HEK293 (cell line): ENCODE measurements at regions not wholly inside any gene's neighbourhood (a gene's known extent, or its start where the extent isn't known, plus 50 kb on each side); places are given as distances from the start of the nearest gene placed in this dataset.

Source experiments
- CTCF ChIA-PET: fragments of 350-600 bp; formaldehyde crosslinking; extraction: SDS; loops from one replicate; lab custom pipeline; 2021; ENCODE audit warnings: antibody characterized with exemption; lab: Yijun Ruan, JAX
- POLR2A ChIA-PET: fragments of 300-600 bp; formaldehyde crosslinking; extraction: SDS; loops from one replicate; lab custom pipeline; 2020; ENCODE audit warnings: antibody characterized with exemption, inconsistent platforms; lab: Yijun Ruan, JAX
- H3K27ac ChIP-seq: fragments of 200-500 bp; sonication (Bioruptor generic); 2 replicates; pipeline ENCODE4 v1.5.1; 2014; ENCODE audit warnings: low read depth, low read length, control low read depth, inconsistent platforms; ENCODE audit errors: extremely low read depth
- H3K36me3 ChIP-seq, 2 experiments: fragments of 200-500 bp in 1 of 2; sonication (Bioruptor generic) in 1 of 2; 1 replicate in 1 of 2; 2 replicates in 1 of 2; pipeline ENCODE4 v1.5.1; 2014 to 2017; ENCODE audit warnings: inconsistent platforms in 2 of 2, low read length in 2 of 2; ENCODE audit not compliant: control insufficient read depth in 2 of 2, insufficient read depth in 1 of 2
- H3K4me1 ChIP-seq: fragments of 200-500 bp; sonication (Bioruptor generic); 2 replicates; pipeline ENCODE4 v1.5.1; 2014; ENCODE audit warnings: mild to moderate bottlenecking, low read length, inconsistent platforms; ENCODE audit not compliant: control insufficient read depth, insufficient read depth
- H3K4me3 ChIP-seq: 2 replicates; pipeline ENCODE4 v1.5.1; 2011; ENCODE audit warnings: low read depth, mild to moderate bottlenecking, control low read depth, low read length, moderate library complexity
- H3K9me3 ChIP-seq: fragments of 200-500 bp; sonication (Bioruptor generic); 2 replicates; pipeline ENCODE4 v1.5.1; 2014; ENCODE audit warnings: low read depth, low read length, inconsistent platforms; ENCODE audit not compliant: control insufficient read depth, insufficient read depth
- BCL11B ChIP-seq: fragments of 450-650 bp; formaldehyde crosslinking; IDR thresholded peaks from 2 replicates; pipeline ENCODE4 v1.5.1; 2016; ENCODE audit warnings: low read depth, missing biosample characterization, missing genetic modification characterization
- IKZF3 ChIP-seq: fragments of 450-650 bp; IDR thresholded peaks from 2 replicates; pipeline ENCODE4 v1.5.0; 2018; ENCODE audit warnings: missing biosample characterization, mild to moderate bottlenecking, missing genetic modification characterization, moderate library complexity
- KLF8 ChIP-seq: fragments of 450-650 bp; formaldehyde crosslinking; IDR thresholded peaks from 2 replicates; pipeline ENCODE4 v1.5.1; 2016; ENCODE audit warnings: missing biosample characterization, missing genetic modification characterization
- ZNF157 ChIP-seq: fragments of 450-650 bp; formaldehyde crosslinking; IDR thresholded peaks from 2 replicates; pipeline ENCODE4 v1.5.1; 2016; ENCODE audit warnings: missing biosample characterization, missing genetic modification characterization
- ZNF214 ChIP-seq: fragments of 450-650 bp; formaldehyde crosslinking; IDR thresholded peaks from 2 replicates; pipeline ENCODE4 v1.5.1; 2017; ENCODE audit warnings: missing biosample characterization, mild to moderate bottlenecking, missing genetic modification characterization, borderline replicate concordance
- ZNF239 ChIP-seq: fragments of 450-650 bp; formaldehyde crosslinking; IDR thresholded peaks from 2 replicates; pipeline ENCODE4 v1.5.1; 2016; ENCODE audit warnings: missing biosample characterization, missing genetic modification characterization
- ZNF274 ChIP-seq, 2 experiments: fragments of 200-500 bp in 1 of 2; fragments of 450-650 bp in 1 of 2; sonication (Bioruptor generic) in 1 of 2; formaldehyde crosslinking in 1 of 2; IDR thresholded peaks; 2 replicates each; pipeline versions ENCODE4 v1.5.1 to v1.6.1; 2014 to 2016; ENCODE audit warnings: borderline replicate concordance in 1 of 2, inconsistent platforms in 1 of 2, low read length in 1 of 2, missing biosample characterization in 1 of 2, missing genetic modification characterization in 1 of 2
- ZNF341 ChIP-seq: fragments of 450-650 bp; formaldehyde crosslinking; IDR thresholded peaks from 2 replicates; pipeline ENCODE4; 2016; ENCODE audit warnings: low read depth, missing biosample characterization, missing genetic modification characterization
- ZNF558 ChIP-seq: fragments of 450-650 bp; formaldehyde crosslinking; IDR thresholded peaks from 2 replicates; pipeline ENCODE4 v1.5.1; 2016; ENCODE audit warnings: missing biosample characterization, missing genetic modification characterization
- ZNF600 ChIP-seq: fragments of 450-650 bp; formaldehyde crosslinking; IDR thresholded peaks from 2 replicates; pipeline ENCODE4 v1.5.1; 2016; ENCODE audit warnings: missing biosample characterization, missing genetic modification characterization
- ZNF626 ChIP-seq: fragments of 450-650 bp; sonication (Bioruptor Pico); formaldehyde crosslinking; IDR thresholded peaks from 2 replicates; pipeline ENCODE4 v1.5.1; 2018; ENCODE audit warnings: missing biosample characterization, missing genetic modification characterization, inconsistent platforms
- ZNF701 ChIP-seq: fragments of 450-650 bp; formaldehyde crosslinking; IDR thresholded peaks from 2 replicates; pipeline ENCODE4 v1.5.1; 2016; ENCODE audit warnings: missing biosample characterization, missing genetic modification characterization
- ZNF707 ChIP-seq: fragments of 450-650 bp; formaldehyde crosslinking; IDR thresholded peaks from 2 replicates; pipeline ENCODE4 v1.5.1; 2016; ENCODE audit warnings: missing biosample characterization, missing genetic modification characterization
- ZNF747 ChIP-seq: fragments of 450-650 bp; formaldehyde crosslinking; IDR thresholded peaks from 2 replicates; pipeline ENCODE4 v1.5.1; 2016; ENCODE audit warnings: missing biosample characterization, missing genetic modification characterization
- ZNF791 ChIP-seq: fragments of 450-650 bp; formaldehyde crosslinking; IDR thresholded peaks from 2 replicates; pipeline ENCODE4 v1.5.1; 2016; ENCODE audit warnings: missing biosample characterization, missing genetic modification characterization
- ZNF837 ChIP-seq: fragments of 450-650 bp; formaldehyde crosslinking; IDR thresholded peaks from 2 replicates; pipeline ENCODE4 v1.5.1; 2016; ENCODE audit warnings: missing biosample characterization, missing genetic modification characterization
- ZXDB ChIP-seq: fragments of 450-650 bp; formaldehyde crosslinking; IDR thresholded peaks from 2 replicates; pipeline ENCODE4 v1.5.1; 2016; ENCODE audit warnings: missing biosample characterization, missing genetic modification characterization
- TF ChIP-seq, protein P1 (sequence below): fragments of 450-650 bp; formaldehyde crosslinking; IDR thresholded peaks from 2 replicates; pipeline ENCODE4 v1.5.1; 2016; ENCODE audit warnings: missing biosample characterization, missing genetic modification characterization
- TF ChIP-seq, protein P2 (sequence below): fragments of 450-650 bp; formaldehyde crosslinking; IDR thresholded peaks from 2 replicates; pipeline ENCODE4 v1.5.1; 2016; ENCODE audit warnings: missing biosample characterization, missing genetic modification characterization
- TF ChIP-seq, protein P3 (sequence below): fragments of 450-650 bp; formaldehyde crosslinking; IDR thresholded peaks from 2 replicates; pipeline ENCODE4 v1.5.1; 2016; ENCODE audit warnings: missing biosample characterization, missing genetic modification characterization
- TF ChIP-seq, protein P4 (sequence below): fragments of 450-650 bp; formaldehyde crosslinking; IDR thresholded peaks from 2 replicates; pipeline ENCODE4 v1.5.1; 2016; ENCODE audit warnings: missing biosample characterization, missing genetic modification characterization

DNA sequence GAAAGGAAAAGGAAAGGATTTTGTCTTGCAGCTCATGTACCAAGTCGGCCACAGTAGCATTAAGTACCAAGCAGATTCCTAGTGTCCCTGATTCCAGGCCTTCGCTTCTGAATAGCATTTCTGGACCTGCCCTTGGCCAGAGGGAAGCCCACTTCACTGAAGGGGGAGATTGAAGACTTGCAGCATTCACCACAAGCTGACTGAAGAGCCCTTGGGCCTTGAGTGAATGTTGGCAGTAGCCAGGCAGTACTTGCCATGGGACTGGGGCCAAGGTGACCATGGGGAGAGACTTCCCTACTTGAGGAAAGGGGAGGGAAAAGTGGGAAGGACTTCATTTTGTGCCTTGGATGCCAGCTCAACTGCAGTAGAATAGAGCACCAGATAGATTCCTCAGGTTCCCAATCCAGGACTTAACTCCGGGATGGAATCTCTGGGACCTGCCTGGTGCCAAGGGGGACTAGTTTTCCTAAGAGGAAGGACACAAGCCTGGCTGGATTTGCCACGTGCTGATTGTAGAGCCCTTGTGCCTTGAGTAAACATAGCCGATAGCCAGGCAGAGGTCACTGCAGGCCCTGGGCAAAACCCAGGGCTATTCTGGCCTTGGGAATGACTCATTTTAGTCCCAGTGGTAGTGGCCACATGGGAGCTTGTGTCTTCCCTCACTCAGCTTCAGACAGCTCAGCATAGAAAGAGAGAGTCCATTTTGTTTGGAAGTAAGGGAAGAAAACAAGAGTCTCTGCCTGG, 141.7 kb upstream of the KCND2 start (continued):
- TF ChIP-seq, protein P1, sequence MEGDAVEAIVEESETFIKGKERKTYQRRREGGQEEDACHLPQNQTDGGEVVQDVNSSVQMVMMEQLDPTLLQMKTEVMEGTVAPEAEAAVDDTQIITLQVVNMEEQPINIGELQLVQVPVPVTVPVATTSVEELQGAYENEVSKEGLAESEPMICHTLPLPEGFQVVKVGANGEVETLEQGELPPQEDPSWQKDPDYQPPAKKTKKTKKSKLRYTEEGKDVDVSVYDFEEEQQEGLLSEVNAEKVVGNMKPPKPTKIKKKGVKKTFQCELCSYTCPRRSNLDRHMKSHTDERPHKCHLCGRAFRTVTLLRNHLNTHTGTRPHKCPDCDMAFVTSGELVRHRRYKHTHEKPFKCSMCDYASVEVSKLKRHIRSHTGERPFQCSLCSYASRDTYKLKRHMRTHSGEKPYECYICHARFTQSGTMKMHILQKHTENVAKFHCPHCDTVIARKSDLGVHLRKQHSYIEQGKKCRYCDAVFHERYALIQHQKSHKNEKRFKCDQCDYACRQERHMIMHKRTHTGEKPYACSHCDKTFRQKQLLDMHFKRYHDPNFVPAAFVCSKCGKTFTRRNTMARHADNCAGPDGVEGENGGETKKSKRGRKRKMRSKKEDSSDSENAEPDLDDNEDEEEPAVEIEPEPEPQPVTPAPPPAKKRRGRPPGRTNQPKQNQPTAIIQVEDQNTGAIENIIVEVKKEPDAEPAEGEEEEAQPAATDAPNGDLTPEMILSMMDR (tag by site-specific recombination) = no peak
- TF ChIP-seq ZNF558 (tag by site-specific recombination) (no peak), BCL11B (tag by site-specific recombination) (no peak), ZNF791 (tag by site-specific recombination) (no peak), ZXDB (tag by site-specific recombination) (no peak), ZNF274 (IDR thresholded peaks at IDR 0.05; ENCODE audit: low read length) (no peak), ZNF274 (tag by site-specific recombination; IDR thresholded peaks at IDR 0.05; ENCODE audit: borderline replicate concordance) (no peak)

DNA sequence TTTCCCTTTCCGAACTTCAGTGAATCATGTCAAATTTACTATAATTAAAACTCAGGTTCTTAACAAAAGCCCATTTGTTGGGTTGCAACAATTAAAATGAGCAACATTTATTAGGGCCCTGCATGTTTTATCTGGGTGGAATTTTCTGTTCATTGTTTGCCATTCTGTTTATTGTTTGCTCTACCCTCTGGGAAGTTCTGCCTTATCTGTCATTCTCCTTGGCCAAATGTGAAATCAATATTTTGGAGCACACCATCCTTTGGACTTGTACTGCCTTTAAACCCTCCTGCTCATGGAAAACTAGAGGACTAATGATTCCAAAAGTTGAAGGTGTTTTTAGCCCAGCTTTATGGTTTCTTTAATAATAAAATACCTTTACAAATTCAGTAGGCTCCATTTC, 134.5 kb upstream of the KCND2 start:
- CTCF ChIA-PET = no interaction called here

DNA sequence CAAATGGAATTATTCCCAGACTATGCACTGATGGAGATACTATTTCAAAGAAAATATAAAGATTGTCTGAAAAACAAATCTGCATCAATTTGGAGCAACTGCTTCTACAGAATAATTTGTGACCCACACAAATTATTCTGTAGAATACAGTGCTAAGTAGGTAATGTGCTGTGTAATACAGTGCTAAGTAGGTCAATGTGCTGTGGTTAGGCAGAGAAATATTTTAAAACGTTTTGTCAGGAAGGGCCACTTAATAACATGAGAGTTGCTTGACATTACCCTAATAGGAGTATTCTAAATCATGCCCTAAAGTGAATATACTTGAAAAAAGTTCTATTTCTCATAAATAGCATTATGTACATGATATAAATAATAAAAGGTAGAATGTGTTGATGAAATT, 116.5 kb upstream of the KCND2 start:
- CTCF ChIA-PET = no interaction called here
- Histone ChIP-seq H3K36me3 (no peaks in the 10 kb centered on the region), H3K4me3 (no peak overlapping the region), H3K4me1 (no peaks in the 10 kb centered on the region), H3K27ac (no peak overlapping the region), H3K9me3 (no peaks in the 10 kb centered on the region)
- POLR2A ChIA-PET = no interaction called here
- TF ChIP-seq IKZF3 (tag by site-specific recombination) (no peak), ZNF747 (tag by site-specific recombination) (no peak), ZNF837 (no peak), ZNF341 (tag by site-specific recombination) (no peak), ZNF157 (no peak), ZNF600 (tag by site-specific recombination) (no peak)
- TF ChIP-seq, protein P2, sequence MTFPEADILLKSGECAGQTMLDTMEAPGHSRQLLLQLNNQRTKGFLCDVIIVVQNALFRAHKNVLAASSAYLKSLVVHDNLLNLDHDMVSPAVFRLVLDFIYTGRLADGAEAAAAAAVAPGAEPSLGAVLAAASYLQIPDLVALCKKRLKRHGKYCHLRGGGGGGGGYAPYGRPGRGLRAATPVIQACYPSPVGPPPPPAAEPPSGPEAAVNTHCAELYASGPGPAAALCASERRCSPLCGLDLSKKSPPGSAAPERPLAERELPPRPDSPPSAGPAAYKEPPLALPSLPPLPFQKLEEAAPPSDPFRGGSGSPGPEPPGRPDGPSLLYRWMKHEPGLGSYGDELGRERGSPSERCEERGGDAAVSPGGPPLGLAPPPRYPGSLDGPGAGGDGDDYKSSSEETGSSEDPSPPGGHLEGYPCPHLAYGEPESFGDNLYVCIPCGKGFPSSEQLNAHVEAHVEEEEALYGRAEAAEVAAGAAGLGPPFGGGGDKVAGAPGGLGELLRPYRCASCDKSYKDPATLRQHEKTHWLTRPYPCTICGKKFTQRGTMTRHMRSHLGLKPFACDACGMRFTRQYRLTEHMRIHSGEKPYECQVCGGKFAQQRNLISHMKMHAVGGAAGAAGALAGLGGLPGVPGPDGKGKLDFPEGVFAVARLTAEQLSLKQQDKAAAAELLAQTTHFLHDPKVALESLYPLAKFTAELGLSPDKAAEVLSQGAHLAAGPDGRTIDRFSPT (tag by site-specific recombination) = no peak
- TF ChIP-seq, protein P3, sequence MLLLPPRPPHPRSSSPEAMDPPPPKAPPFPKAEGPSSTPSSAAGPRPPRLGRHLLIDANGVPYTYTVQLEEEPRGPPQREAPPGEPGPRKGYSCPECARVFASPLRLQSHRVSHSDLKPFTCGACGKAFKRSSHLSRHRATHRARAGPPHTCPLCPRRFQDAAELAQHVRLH = no peak

More for the DNA sequence above, 134.5 kb upstream of the KCND2 start:
- no peaks in the 10 kb centered on the region for H3K4me1 ChIP-seq
- no peak for TF ChIP-seq KLF8
- POLR2A ChIA-PET = no interaction called here
- H3K9me3 ChIP-seq = no peaks in the 10 kb centered on the region
- H3K27ac ChIP-seq = no peak overlapping the region
- H3K36me3 ChIP-seq = no peaks in the 10 kb centered on the region
- H3K4me3 ChIP-seq = no peak overlapping the region

DNA sequence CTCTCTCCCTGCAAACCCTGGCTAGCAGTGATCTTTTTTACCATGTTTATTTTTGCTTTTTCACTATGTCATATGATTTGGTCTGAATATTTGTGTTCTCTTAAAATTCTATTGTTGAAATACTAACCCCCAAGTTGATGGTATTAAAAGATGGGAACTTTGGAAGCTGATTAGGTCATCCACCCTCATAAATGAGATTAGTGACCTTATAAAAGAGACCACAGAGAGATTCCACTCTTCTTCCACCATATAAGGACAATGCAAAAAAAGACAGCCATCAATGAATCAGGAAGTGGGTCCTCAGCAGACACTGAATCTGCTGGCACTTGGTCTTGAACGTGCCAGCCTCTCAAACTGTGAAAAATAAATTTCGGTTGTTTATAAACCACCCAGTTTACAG, 112.8 kb upstream of the KCND2 start:
- Histone ChIP-seq H3K27ac (no peak overlapping the region), H3K36me3 (no peaks in the 10 kb centered on the region), H3K9me3 (no peaks in the 10 kb centered on the region), H3K4me3 (no peak overlapping the region), H3K4me1 (no peaks in the 10 kb centered on the region)
- CTCF ChIA-PET = no interaction called here
- POLR2A ChIA-PET = no interaction called here
- TF ChIP-seq ZNF701 (tag by site-specific recombination) (no peak), ZNF707 (tag by site-specific recombination) (no peak), ZNF626 (no peak), ZNF239 (tag by site-specific recombination) (no peak), ZNF214 (tag by site-specific recombination) (no peak)
- TF ChIP-seq, protein P4, sequence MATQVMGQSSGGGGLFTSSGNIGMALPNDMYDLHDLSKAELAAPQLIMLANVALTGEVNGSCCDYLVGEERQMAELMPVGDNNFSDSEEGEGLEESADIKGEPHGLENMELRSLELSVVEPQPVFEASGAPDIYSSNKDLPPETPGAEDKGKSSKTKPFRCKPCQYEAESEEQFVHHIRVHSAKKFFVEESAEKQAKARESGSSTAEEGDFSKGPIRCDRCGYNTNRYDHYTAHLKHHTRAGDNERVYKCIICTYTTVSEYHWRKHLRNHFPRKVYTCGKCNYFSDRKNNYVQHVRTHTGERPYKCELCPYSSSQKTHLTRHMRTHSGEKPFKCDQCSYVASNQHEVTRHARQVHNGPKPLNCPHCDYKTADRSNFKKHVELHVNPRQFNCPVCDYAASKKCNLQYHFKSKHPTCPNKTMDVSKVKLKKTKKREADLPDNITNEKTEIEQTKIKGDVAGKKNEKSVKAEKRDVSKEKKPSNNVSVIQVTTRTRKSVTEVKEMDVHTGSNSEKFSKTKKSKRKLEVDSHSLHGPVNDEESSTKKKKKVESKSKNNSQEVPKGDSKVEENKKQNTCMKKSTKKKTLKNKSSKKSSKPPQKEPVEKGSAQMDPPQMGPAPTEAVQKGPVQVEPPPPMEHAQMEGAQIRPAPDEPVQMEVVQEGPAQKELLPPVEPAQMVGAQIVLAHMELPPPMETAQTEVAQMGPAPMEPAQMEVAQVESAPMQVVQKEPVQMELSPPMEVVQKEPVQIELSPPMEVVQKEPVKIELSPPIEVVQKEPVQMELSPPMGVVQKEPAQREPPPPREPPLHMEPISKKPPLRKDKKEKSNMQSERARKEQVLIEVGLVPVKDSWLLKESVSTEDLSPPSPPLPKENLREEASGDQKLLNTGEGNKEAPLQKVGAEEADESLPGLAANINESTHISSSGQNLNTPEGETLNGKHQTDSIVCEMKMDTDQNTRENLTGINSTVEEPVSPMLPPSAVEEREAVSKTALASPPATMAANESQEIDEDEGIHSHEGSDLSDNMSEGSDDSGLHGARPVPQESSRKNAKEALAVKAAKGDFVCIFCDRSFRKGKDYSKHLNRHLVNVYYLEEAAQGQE (tag by site-specific recombination) = no peak
